Peyer's patch (tissue), 4 donors: ENCODE measurements at regions not wholly inside any gene's neighbourhood (a gene's known extent, or its start where the extent isn't known, plus 50 kb on each side); places are given as distances from the start of the nearest gene placed in this dataset.

Experiments
- DNase-seq, 3 donors: peaks; one replicate each; pipeline ENCODE4 v3.0.0-alpha.2; 2017 to 2019
- H3K27ac ChIP-seq, 4 donors: fragments of 200-600 bp; sonication (generic); one replicate each; pipeline ENCODE4 v1.5.1; 2016 to 2019
- H3K27me3 ChIP-seq, 2 donors: fragments of 200-600 bp; sonication (generic); one replicate each; pipeline ENCODE4 v1.5.1; 2019
- H3K36me3 ChIP-seq, 3 donors: fragments of 200-600 bp; sonication (generic); one replicate each; pipeline ENCODE4 v1.5.1; 2016 to 2019
- H3K4me1 ChIP-seq, 4 donors: fragments of 200-600 bp; sonication (generic); one replicate each; pipeline ENCODE4 v1.5.1; 2016 to 2019
- H3K4me3 ChIP-seq, 4 donors: fragments of 200-600 bp; sonication (generic); 1 replicate in 3 of 4; 2 replicates in 1 of 4; pipeline ENCODE4 v1.5.1; 2016 to 2019; ENCODE audit warnings: mild to moderate bottlenecking in 1 of 4
- H3K9me3 ChIP-seq, 4 donors: fragments of 200-600 bp; sonication (generic); one replicate each; pipeline ENCODE4 v1.5.1; 2016 to 2019; ENCODE audit warnings: mild to moderate bottlenecking in 1 of 4
- CTCF ChIP-seq, 6 experiments: fragments of 450-650 bp in 4 of 6; fragments of 200-600 bp in 2 of 6; sonication (generic) in 1 of 6; IDR thresholded peaks; one replicate each; pipeline ENCODE4 v1.5.1; 2017 to 2019; ENCODE audit warnings: antibody characterized with exemption in 6 of 6, mild to moderate bottlenecking in 3 of 6, moderate library complexity in 1 of 6
- POLR2A ChIP-seq, 2 donors: fragments of 450-650 bp; IDR thresholded peaks; one replicate each; pipeline ENCODE4 v1.5.1; 2017; ENCODE audit warnings: antibody characterized with exemption in 2 of 2, mild to moderate bottlenecking in 2 of 2, moderate library complexity in 2 of 2

- Histone ChIP-seq H3K27ac (no peak overlapping the region), H3K36me3 (no peaks in the 10 kb centered on the region), H3K9me3 (no peaks in the 10 kb centered on the region), H3K4me3 (no peak overlapping the region), H3K27me3 (no peaks in the 10 kb centered on the region), H3K4me1 (no peaks in the 10 kb centered on the region)
- TF ChIP-seq CTCF (IDR thresholded peaks at IDR 0.05) = no peak
- no peak for TF ChIP-seq POLR2A (IDR thresholded peaks at IDR 0.05)
- no peak for DNase-seq
Observed at GRCh38 chr16:60755907-60756306, 1280.3 kb downstream of the CDH8 start.

GRCh38 chr16:60748366-60748765 is 1287.9 kb downstream of the CDH8 start:
- no peaks in the 10 kb centered on the region for H3K9me3 ChIP-seq
- no peaks in the 10 kb centered on the region for H3K4me1 ChIP-seq

GRCh38 chr16:60744198-60744597 is 1292.0 kb downstream of the CDH8 start:
- Histone ChIP-seq H3K27me3 (no peaks in the 10 kb centered on the region), H3K4me1 (no peaks in the 10 kb centered on the region), H3K9me3 (no peaks in the 10 kb centered on the region), H3K27ac (no peak overlapping the region), H3K4me3 (no peak overlapping the region), H3K36me3 (no peaks in the 10 kb centered on the region)
- DNase-seq = no peak
- TF ChIP-seq CTCF (IDR thresholded peaks at IDR 0.05) = no peak
- TF ChIP-seq POLR2A (IDR thresholded peaks at IDR 0.05) = no peak

More at GRCh38 chr16:60748366-60748765, 1287.9 kb downstream of the CDH8 start:
- no peaks in the 10 kb centered on the region for H3K36me3 ChIP-seq
- no peaks in the 10 kb centered on the region for H3K27me3 ChIP-seq
- H3K27ac ChIP-seq = no peak overlapping the region
- DNase-seq = no peak
- H3K4me3 ChIP-seq = no peak overlapping the region
- TF ChIP-seq CTCF (IDR thresholded peaks at IDR 0.05) (no peak), POLR2A (IDR thresholded peaks at IDR 0.05) (no peak)

GRCh38 chr16:60741810-60742209 is 1294.4 kb downstream of the CDH8 start:
- Histone ChIP-seq H3K4me1 (no peaks in the 10 kb centered on the region), H3K4me3 (no peak overlapping the region), H3K27ac (no peak overlapping the region), H3K36me3 (no peaks in the 10 kb centered on the region), H3K27me3 (no peaks in the 10 kb centered on the region), H3K9me3 (no peaks in the 10 kb centered on the region)
- no peak for DNase-seq
- TF ChIP-seq POLR2A (IDR thresholded peaks at IDR 0.05) = no peak
- no peak for TF ChIP-seq CTCF (IDR thresholded peaks at IDR 0.05)

- no peak overlapping the region for H3K27ac ChIP-seq
- H3K27me3 ChIP-seq = no peaks in the 10 kb centered on the region
- no peak overlapping the region for H3K4me3 ChIP-seq
- H3K9me3 ChIP-seq = no peaks in the 10 kb centered on the region
- no peak for DNase-seq
- H3K4me1 ChIP-seq = no peaks in the 10 kb centered on the region
- TF ChIP-seq POLR2A (IDR thresholded peaks at IDR 0.05) = no peak
- TF ChIP-seq CTCF (IDR thresholded peaks at IDR 0.05) = no peak
- H3K36me3 ChIP-seq = no peaks in the 10 kb centered on the region
Observed at GRCh38 chr16:60739737-60740683, 1296.2 kb downstream of the CDH8 start.
